Right forelimb (tissue), 1 donor: ENCODE measurements at regions not wholly inside any gene's neighbourhood (a gene's known extent, or its start where the extent isn't known, plus 50 kb on each side); places are given as distances from the start of the nearest gene placed in this dataset.
"Not testable (repeated sequence)": the region's sequence is repeated elsewhere in the genome, so short reads cannot be mapped to it uniquely, and the experiment has no call there.

ENCODE experiments used
- DNase-seq: peaks from one replicate; pipeline ENCODE4 v3.0.0-alpha.2; 2018

DNA sequence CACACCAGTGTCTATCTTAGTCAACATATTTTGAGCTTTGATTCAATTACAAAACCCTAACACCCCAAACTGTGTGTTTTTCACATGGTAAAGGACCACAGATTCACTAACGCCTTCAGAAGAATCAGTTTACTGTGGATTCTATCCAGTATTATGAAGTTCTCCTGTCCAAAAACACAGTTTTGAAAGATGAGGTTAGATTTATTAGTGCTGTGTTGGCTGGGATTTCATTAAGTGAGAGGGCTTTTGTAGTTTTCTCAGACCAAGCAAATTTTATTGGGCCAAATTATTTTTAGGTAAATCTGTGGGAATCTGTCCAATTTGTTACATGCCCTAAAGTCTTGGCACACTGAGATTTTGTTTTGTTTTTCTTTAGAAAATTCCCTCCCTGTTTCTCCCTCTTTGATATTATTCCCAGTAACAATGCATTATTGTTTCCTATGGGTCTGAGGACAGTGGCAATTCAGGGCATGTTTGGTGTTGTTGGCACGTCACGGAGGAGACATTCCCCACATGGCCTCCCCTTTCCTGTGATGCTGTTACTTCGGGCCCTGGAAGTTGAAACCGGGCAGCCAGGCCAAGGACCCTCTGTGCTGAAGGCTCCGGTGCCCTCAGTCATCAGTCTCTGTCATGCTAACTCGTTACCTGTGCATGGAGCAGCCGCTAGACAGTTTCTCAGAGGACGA lies 87.5 kb upstream of the ALKAL2 start:
- DNase-seq: no peak

DNA sequence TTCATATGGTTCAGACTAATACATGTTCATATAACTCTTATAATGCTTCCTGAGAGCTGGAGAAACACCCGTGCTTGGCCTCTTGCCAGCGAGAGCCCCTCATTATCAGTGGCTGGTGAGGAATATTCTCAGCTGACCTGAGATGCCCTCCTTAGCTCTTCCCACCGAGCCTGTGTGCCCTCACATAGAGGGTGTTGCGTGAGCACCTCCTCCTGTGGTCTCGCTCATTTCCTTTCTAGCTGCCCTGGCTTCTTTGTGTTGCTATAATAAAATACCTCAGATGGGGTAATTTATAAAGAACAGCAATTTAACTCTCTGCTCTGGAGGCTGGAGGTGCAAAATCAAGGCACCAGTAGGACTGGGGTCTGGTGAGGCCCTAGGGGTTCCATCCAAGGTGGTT lies 80.5 kb upstream of the ALKAL2 start:
- no peak for DNase-seq

DNA sequence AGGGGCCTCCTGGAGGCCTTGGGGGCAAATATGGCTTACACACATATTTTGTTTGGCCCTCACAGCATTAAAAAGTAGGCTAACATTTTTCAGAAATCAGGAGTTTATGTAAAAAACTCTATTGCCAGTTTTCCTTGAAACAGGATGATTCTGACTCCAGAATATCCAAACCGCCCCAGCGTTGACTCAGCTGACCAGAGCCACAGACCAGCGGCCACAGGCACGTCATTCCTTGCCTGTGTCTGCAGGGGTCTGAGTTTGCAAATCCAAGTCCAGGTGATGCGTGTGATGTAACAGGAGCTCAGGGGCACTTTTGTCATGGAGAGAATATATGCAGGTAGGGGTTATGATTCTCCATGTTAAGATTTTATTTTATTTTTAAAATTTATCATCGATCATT lies 79.4 kb upstream of the ALKAL2 start:
- no peak for DNase-seq

DNA sequence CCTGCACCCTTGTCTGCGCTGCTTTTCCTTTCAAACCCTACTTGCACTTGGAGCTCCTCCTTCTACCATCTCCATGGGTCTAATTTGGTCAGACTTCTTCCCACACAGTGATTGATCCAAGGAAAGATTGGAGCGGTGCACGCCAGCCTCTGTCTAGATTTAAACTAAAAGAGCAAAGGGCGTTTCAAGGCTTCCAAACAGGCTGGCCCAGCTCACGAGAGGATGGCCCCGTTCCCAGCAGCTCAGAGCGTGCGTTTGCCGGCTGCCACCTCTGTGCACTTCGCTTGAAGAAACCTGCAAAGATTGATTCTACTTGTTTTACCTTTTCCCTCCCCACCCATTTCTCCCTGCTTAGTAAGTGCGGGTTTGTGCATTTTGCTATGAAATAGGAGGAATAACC lies 78.8 kb upstream of the ALKAL2 start:
- DNase-seq: no peak

DNA sequence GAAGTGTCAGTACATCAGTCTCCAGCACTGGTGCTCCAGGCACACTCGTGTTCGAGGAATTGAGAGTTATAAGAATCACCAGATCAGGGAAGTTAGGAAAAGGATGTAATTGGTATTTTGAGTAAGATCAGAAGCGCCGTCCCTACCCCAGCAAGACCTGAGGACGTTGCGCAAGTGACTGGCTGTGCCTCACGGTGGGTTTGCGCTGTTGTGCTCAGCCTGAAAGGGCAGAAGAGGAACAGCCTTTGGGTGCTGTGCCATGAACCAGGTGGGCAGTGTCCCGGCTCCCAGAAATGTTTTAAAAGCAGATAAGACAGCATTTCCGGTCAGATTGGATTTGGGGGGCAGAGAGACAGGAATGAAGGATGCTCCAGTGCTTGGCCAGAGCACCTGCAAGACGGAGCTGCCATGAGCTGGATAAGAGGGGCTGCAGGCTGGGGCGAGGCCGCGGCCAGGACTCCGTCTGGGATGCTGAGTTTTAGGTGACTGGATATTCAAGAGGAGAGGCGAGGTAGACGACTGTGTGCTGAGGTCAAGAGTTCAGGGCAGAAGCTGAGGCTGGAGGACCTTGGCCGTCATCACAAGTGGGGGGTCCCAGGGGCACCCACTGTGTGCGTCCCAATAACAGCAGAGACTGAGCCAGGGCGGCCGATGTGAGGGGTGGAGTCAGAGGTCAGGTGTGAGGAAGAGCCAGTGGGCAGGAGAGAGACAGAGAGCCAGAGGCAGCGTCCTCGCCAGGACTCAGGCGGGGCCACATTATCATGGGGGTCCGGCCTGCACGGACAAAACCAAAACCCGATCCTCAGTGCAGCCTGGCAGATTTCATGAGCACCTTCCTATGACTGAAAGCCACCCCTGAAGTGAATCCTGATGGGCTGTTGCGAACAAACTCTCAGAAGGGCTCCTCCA lies 77.7 kb upstream of the ALKAL2 start:
- DNase-seq: no peak

DNA sequence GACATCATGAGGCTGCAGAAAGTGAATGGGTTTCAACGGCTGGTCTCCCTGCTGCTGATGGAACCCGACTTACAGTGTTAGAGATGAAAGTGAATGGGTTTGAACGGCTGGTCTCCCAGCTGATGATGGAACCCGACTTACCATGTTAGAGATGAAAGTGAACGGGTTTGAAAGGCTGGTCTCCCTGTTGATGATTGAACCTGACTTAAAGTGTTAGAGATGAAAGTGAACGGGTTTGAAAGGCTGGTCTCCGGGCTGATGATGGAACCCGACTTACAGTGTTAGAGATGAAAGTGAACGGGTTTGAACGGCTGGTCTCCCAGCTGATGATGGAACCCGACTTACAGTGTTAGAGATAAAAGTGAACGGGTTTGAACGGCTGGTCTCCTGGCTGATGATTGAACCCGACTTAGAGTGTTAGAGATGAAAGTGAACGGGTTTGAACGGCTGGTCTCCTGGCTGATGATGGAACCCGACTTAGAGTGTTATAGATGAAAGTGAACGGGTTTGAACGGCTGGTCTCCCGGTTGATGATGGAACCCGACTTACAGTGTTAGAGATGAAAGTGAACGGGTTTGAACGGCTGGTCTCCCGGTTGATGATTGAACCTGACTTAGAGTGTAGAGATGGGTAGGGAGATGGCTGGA lies 76.1 kb upstream of the ALKAL2 start:
- no peak for DNase-seq

DNA sequence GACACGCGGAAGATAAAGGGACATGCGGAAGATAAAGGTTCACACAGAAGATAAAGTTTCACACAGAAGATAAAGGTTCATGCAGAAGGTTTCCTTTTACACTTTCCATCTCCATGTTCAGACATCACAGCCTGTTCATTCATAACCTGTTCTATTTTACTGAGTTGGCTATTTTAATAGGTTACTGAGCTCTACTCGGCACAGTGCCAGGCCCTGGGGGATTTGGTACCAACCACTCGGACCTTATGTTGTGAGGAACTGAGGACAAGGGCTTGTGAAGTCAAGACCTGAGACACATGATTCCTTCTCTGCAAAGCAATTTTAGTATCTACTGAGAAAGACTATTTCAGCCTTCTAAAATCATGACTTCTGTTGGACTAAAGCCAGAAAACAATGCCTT lies 75.0 kb upstream of the ALKAL2 start:
- DNase-seq: no peak

DNA sequence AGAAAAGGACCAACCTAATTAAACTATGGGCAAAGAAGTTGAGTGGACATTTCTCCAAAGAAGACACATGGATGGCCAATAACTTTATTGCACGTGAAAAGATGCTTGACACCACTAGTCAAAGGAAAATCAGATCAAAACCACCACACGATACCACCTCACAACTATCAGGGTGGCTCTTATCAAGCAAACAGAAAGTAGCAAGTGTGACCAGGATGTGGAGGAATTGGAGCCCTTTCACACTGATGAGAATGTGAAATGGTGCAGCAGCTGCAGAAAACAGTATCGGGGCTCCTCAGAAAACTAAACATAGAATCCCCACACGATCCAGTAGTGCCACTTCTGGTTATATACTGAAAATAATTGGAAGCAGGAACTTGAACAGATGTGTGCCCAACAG lies 72.2 kb upstream of the ALKAL2 start:
- no peak for DNase-seq

DNA sequence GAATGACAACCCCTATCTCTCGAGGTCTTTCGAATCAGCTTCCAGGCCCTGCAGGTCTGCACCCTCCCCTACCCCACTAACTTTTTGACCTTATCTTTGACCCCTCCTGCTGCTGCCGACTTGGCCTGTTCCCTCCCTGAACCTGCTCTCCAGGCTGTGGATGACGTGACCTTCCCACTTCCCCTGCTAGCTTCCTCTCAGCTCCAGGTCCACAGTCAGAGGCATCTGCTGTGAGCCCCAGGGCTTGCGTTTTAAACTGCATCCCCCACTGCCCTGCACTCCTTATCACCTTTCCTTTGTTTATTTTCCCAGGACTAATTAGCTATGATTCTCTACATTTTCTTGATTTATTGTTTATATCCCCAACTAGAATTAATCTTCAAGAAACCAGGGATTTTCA lies 71.2 kb upstream of the ALKAL2 start:
- no peak for DNase-seq

DNA sequence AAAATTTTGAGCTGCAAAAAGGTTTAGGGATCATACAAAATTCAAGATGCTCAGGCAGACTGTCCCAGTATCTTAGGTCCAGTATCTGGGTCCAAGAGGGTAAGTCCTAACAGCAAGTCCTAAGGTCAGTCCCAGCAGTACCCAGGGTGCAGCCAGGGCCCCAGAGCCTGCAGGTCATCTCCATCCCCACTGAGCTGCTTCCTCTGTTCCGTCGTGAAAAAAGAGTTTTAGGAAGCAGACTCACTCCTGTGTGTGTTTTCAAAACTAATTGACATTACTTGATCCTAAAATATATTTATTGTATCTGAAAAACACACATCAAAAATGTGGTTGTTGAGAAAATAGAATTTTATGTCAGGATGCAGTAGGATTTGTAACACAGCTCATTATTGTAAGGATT lies 69.9 kb upstream of the ALKAL2 start:
- DNase-seq: no peak

DNA sequence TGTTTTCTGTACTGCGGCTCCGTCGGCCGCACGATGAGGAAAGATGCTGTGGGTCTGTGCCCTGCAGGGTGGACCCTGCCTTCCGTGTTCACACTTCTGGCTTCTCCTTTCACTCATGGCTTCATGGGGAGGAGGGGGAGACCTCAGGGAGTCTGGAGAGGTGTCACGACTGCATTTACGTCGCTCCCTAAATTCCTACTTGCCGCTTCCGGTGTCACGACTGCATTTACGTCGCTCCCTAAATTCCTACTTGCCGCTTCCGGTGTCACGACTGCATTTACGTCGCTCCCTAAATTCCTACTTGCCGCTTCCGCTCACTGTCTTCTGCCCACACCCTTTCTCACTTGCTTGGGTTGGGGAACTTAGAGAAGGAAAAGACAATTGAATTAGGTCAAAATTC lies 68.4 kb upstream of the ALKAL2 start:
- not testable (repeated sequence) for DNase-seq

DNA sequence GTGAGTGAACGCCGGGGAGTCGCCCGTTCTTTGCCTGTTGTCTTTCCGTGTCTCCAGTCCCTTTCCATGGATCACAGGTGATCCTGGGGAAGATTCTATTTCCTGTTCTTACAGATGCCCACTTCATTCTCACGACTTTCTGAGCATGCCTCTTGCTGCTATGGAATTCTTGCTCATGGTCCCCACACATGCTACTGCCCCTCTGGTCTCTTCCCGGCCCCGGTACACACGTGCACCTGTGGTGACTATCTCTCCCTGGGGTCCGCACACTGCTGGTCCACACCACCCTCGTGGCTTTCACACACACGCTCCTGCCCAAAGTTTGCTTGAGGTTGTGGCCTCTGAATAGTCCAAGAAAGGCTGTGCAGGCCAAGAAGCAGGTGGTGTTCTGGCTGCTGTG lies 67.9 kb upstream of the ALKAL2 start:
- no peak for DNase-seq

DNA sequence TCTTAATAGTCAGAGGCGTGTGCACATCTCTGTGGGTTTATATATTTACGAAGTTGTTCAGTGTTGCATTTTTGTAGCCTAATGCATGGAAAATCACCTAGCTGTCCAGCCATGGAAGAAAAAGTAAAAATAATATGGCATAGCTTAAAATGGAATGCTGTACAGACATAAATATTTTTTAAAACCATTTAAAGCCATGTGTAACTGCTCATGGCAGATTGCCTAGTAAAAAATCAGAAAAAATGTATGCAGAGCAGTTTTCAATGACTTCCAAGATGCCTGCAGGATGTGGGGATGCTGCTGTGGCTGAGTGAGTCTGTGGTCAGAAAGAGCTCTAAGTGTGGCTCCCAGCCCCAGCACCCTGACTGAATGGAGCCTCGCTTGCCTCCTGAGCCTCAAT lies 64.8 kb upstream of the ALKAL2 start:
- no peak for DNase-seq

DNA sequence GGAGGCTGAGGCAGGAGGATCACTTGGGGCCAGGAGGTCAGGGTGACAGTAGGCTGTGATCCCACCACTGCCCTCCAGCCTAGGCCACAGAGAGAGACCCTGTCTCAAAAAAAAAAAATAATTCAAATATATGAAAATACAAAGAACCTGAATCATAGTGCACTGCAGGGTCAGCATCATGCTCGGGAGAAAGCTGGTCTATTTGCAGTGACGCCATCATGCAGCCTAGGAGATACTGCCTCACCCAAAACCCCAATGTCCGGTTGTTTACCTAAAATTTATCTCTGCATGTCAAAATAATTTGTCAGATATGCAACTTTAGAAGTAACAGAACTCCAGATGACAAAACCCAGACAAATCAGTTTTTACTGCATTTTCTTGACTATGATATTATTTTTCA lies 61.5 kb upstream of the ALKAL2 start:
- DNase-seq: no peak

DNA sequence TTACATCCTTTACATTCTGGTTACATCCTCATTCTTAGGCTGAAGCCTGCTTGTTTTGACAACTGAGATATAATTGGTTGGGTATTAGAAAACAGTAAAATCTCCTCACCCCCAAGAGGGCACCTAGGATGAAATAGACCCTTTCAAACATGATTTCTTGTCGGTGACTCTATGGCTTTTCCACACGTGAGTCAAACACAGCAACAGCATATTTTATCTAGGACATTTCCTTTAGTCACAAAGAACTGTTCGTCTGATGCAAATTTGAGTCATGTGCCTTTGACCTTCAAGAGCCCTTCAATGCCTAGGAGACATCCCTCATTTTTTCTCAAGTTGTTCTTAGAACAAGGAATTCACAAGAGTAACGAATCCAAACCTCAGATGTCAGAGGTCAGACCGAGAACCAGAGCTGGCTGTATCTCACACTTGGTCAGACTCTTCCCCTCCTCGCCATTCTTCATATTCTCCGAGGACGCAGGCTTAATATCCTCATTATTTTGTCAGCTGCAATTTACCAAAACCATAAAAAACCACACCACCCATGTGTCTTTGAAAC lies 60.5 kb upstream of the ALKAL2 start:
- no peak for DNase-seq

DNA sequence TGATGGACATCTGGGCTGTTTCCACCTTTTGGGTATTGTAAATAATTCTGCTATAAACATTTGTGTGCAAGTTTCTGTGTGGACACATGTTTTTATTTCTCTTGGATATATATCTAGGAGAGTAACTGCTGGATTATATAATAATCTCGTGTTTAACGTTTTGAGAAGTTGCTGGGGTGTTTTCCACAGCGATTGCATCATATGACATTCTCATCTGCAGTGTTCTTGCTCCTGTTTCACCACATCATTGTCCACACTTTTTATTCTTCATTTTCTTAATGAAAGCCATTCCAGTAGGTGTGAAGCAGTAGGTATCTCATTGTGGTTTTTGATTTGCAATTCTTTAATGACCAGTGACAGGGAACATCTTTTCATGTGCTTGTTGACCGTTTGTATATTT lies 56.9 kb upstream of the ALKAL2 start:
- no peak for DNase-seq

DNA sequence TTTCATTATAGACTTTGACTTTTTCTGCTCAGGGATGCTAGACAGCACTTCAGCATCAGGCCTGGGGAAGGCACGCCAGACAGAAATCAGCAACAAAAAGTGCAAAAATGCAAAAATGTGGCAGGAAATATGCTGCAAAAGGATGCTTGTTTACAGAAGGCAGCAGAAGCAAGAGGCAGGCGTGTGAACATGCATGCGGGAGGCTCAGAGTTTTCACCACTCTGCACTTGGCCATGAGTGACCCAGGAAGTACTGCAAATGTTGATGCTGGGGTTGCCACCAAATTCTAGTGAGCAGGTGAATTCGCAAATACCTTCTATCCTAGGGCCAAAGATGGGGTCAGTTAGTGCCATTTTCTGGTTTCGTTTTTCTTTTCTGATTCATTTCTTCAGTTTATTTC lies 55.5 kb upstream of the ALKAL2 start:
- no peak for DNase-seq

DNA sequence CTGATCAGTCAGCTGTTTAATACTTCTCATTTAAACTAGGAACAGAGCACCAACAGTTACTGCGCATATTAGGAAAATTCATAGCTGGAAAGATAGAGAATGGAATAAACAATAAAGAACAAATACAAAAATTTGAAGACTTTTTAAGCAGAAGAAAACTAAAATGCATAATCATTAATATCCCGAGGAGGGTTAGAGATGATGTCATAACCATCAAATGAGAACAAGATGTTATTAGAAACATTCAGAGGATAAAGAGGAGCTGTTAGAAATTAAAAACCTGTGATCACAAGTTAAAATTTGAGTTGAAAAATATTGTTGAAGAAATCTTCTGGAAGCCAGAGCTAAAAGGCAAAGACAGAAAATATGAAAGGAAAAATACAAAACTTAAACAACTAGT lies 54.0 kb upstream of the ALKAL2 start:
- DNase-seq: no peak

DNA sequence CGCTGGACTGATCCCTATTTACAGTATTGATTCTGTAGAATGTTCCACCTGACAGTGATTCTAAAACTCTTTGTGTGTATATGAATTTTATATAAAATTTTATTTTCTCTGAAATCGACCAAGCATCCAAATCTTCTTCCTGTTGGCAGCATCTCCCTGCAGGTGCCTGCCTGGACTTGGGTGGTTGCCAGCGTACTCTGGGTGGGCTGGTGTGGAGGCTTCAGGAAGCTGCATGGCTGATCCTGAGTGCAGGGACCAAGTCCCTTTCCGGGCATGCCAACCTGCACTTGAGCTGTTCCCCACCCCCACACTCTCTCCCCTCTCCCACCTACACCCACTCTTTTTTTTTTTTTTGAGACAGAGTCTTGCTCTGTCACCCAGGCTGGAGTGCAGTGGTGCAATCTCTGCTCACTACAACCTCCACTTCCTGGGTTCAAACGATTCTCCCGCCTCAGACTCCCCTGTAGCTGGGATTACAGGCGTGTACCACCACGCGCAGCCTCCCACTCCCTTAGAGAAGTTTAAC lies 53.2 kb upstream of the ALKAL2 start:
- DNase-seq: no peak
